ENCODE measurements at regions not wholly inside any gene's neighbourhood (a gene's known extent, or its start where the extent isn't known, plus 50 kb on each side); places are given as distances from the start of the nearest gene placed in this dataset.

- DNase-seq, result no peak
Observed at GRCh38 chr9:1202512-1203280, 152.5 kb downstream of the DMRT2 start.

- no peak for DNase-seq
Observed at GRCh38 chr9:1207686-1208085, 157.5 kb downstream of the DMRT2 start.

- no peak for DNase-seq
Observed at GRCh38 chr9:1208157-1208556, 158.0 kb downstream of the DMRT2 start.

GRCh38 chr9:1210954-1211353 is 160.8 kb downstream of the DMRT2 start:
- DNase-seq, result no peak

GRCh38 chr9:1216532-1216931 is 166.4 kb downstream of the DMRT2 start:
- no peak for DNase-seq

GRCh38 chr9:1217076-1217475 is 166.9 kb downstream of the DMRT2 start:
- no peak for DNase-seq

GRCh38 chr9:1219284-1219683 is 169.1 kb downstream of the DMRT2 start:
- no peak for DNase-seq

- DNase-seq, result no peak
Observed at GRCh38 chr9:1221298-1221697, 171.1 kb downstream of the DMRT2 start.

- DNase-seq, result no peak
Observed at GRCh38 chr9:1222511-1222910, 172.4 kb downstream of the DMRT2 start.

GRCh38 chr9:1231998-1232919 is 182.1 kb downstream of the DMRT2 start:
- no peak for DNase-seq

- no peak for DNase-seq
Observed at GRCh38 chr9:1233568-1233967, 183.4 kb downstream of the DMRT2 start.

- DNase-seq, result no peak
Observed at GRCh38 chr9:1235650-1236049, 185.5 kb downstream of the DMRT2 start.

GRCh38 chr9:1236061-1236460 is 185.9 kb downstream of the DMRT2 start:
- DNase-seq, result no peak

- no peak for DNase-seq
Observed at GRCh38 chr9:1238407-1238806, 188.2 kb downstream of the DMRT2 start.

- no peak for DNase-seq
Observed at GRCh38 chr9:1248743-1249142, 198.6 kb downstream of the DMRT2 start.

- no peak for DNase-seq
Observed at GRCh38 chr9:1253064-1253979, 203.2 kb downstream of the DMRT2 start.

GRCh38 chr9:1254071-1254470 is 203.9 kb downstream of the DMRT2 start:
- no peak for DNase-seq

- DNase-seq, result no peak
Observed at GRCh38 chr9:1256178-1256577, 206.0 kb downstream of the DMRT2 start.

- no peak for DNase-seq
Observed at GRCh38 chr9:1261266-1261665, 211.1 kb downstream of the DMRT2 start.

GRCh38 chr9:1261879-1262766 is 212.0 kb downstream of the DMRT2 start:
- DNase-seq, result no peak

GRCh38 chr9:1267141-1267570 is 217.0 kb downstream of the DMRT2 start:
- no peak for DNase-seq

GRCh38 chr9:1267581-1267980 is 217.4 kb downstream of the DMRT2 start:
- DNase-seq, result no peak

Data from NCI-H187 (cell line).